HG02763 (cell line): ENCODE measurements at regions not wholly inside any gene's neighbourhood (a gene's known extent, or its start where the extent isn't known, plus 50 kb on each side); places are given as distances from the start of the nearest gene placed in this dataset.

ENCODE experiments used
- ATAC-seq: cut with Tn5 transposase; IDR thresholded peaks from one replicate; pipeline ENCODE4 v1.9.1; 2021; ENCODE audit warnings: mild to moderate bottlenecking, moderate library complexity; ENCODE audit not compliant: unreplicated experiment

DNA sequence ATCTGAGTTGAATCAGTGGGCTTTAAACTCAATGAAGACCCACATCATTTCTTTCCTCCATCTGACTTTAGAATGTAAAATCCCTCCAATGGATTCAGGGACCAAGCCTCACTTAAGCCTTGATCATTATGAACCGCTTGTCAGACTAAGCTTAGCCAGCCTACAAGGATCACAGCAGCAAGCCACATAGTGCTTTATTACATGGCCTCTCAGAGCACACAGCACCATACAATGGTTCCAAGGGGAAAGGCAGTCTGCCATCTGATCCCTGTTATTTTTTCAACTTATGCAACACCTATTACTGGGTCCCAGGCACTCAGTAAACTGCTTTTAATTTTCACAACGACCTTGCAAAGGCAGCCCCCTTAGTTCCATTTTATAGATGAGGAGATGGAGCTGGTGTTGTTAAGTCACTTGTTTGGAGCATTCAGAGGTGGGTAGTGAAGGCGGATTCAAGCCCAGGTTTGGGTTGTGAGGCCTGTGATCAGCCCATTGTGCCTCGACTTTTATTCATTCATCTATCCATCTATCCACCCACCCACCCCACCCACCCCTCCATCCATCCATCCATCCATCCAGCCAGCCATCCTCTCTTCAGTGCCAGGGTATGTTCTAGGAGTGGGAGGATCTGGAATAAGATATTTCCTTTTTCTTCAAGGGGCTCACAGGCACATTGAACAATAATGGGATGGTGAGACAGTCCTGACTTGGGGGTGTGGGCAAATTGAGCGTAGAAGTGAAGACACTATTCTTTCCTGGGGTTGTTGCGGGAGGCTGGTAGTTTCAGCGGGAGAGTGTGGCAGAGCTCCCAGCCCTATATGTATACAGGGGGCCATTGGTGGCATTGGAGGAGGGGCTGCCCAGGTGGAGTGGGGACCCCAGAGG is 141.2 kb downstream of the MYCN start:
- ATAC-seq = no peak

DNA sequence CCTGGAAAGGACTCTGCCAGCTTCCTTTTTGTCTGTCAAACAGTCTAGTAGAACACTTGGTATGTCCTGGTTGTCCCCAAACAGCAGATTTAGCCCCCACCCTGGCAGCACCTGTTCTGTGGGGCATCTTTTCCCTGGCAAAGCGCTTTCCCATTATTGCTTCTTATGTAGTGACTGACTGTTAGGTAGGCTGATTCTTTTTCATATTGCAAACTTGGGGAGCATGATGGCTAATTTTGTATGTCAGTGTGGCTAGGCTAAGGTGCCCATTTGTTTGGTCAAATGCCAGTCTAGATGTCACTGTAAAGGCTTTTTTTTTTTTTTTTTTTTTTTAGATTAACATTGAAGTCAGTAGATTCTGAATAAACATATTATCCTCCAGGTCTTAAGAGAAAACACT is 140.2 kb downstream of the MYCN start:
- no peak for ATAC-seq

DNA sequence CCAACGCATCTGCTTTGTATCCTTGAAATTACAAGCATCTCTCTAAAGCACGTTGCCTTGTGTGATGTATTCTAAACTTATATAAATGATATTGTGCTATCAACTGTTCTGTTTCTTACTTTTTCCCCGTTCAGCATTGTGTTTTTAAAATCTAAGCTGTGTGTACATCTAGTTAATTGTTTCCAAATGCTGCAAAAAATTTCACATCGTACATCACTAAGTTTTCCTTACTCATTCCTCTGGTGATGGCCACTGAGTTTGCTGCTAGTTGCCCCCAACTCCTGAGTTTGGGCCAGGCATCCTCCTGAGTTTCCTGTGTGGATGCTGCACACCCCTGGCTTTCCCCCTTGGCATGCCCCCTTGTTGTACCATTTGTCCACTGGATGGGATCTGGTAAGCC is 139.7 kb downstream of the MYCN start:
- no peak for ATAC-seq

DNA sequence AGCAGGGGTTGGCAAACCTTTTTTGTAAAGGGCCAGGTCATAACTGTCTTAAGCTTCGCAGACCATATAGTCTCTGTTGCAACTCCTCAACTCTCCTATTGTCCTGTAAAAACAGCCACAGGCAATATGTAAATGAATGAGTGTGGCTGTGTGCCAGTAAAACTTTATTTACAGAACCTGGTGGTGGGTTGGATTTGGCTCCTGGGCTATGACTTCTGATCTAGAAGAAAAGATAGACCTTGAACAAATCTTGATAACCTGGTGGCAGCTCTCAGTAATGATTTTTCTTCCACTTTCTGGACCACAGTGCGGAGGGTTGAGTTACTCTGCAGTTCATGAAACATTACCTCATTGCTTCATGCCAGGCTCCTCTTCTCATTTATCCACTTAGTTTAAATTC is 139.3 kb downstream of the MYCN start:
- no peak for ATAC-seq

DNA sequence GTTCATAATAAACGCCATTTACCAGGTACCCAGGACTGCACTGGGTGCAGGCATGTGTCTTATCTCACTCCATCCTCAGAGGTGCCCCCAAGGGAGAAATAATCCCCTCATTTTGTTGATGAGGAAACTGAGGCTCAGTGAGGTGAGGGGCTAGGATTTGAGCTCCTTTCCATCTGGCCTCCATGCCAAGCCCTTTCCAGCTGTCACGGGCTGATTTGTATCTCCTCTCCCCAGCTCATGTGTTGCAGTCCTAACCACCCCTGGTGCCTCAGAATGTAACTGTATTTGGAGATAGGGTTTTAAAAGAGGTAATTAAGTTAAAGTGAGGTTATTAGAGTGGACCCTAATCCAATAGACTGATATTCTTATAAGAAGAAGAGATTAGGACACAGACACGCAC is 137.3 kb downstream of the MYCN start:
- ATAC-seq = no peak

DNA sequence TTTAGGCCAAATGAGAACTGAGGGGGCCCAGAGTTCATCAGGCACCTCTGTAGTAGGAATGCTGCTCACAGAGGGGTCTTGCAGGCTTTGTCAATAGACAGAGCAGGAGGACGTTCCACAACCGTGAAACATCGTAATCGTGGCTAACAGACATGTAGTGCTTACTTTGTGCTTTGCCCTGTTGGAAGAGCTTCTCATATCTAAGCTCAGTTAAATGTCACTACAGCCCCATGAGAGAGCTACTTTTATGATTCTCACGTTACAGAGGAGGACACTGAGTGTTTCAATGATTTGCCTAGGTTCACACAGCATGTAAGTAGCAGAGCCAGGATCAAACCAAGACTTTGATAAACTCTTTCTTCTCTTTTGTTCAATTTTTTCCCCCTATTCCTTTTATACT is 136.6 kb downstream of the MYCN start:
- no peak for ATAC-seq

DNA sequence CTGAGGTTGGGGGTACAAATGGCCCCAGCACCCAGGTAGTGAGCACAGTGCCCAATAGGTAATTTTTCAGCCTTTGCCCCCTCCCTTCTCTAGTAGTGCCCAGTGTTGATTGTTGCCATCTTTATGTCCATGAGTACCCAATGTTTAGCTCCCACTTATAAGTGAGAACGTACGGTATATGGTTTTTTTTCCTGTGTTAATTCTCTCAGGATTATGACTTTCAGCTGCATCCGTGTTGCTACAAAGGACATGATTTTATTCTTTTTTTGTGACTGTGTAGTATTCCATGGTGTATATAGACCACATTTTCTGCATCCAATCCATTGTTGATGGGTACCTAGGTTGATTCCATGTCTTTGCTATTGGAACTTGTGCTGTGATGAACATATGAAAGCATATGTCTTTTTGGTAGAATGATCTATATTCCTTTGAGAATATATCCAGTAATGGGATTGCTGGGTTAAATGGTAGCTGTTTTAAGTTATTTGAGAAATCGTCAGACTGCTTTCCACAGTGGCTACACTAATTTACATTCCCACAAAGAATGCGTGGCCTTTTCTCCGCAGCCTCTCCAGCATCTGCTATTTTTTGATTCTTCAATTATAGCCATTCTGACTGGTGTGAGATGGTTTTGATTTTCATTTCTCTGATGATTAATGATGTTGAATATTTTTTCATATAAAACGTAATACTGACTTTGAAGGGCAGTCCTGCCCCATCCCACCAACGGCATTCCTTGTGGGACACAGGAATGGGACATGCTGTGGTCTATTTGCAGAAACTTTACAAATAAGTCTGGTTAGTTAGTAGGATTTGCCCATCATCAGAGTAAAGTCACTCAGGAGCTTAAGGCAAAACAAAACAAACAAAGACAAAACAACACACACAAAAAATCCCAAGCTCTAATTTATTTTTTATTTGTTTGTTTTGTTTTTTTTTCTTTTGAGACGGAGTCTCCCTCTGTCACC is 135.0 kb downstream of the MYCN start:
- no peak for ATAC-seq

DNA sequence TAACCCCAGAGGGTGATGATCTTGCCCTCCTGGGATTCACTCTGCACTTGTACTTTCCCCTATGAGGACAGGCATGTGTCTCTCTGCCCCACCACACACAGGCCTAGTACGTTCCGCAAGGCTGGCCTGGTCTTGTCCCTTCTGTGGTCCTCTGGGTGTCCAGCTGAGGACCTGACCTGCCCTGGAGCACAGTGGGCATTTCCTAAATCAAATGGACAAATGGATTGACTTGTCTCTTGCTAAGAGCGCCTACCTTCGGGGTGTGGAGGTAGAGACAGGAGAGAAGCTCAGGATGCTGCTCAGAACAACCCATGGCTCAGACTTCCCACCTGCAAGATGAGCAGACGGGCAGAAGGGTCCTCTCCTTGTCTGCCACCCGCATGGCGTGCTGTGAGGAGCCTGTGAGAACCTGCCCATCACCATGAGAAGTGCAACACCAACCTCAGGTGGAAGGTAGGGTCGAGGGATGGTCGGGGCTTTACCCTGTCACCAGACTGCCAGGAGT is 133.6 kb downstream of the MYCN start:
- no peak for ATAC-seq

DNA sequence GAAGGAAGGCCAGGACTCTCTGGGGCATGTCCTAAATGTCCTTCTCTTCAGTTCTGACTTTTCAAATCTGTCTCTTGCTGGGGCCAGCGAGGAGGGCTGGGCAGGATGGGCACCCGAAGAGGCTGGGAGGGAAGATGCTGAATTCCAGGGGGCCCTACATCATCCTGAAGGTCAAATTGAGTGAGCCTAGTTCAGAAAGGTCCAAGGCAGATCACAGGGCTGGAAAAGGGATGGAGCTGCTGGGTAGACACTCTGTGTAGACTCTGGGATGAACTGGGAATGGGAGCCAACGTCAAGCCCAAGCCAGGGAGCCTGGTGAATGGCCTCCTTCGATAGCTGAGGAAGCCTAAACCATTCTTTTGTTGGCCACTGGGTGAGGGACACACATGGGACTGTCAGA is 133.1 kb downstream of the MYCN start:
- no peak for ATAC-seq

DNA sequence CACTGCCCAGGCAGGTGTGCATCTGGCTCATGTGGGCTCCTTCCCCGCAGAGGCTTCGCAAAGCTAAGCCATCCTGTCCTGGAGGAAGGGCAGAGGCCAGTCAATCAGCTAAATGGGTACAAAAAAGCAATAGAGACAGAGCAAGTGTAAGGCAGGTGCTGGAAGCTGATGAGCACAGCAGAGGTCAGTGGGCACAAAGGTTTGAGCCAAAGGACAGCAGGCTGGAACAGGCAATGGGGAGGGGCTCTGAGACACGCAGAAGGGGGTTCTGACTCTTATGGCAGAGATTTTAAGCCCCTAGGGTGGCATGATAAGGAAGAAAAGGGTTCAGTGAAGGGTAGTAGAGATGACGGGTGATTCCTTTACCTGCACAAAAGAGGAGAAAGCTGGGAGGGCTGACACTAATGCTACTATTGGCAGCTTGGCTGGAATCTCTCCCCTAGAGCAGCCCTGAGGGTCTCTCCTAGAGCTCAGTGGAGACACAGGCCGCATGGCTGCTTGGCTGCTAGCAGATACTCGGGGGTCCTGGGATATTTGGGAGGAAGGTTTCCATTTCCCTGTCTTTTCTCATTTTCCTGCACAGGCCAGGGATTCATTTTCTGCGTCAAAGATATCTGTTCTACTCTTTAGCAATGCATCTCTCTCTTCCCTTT is 132.4 kb downstream of the MYCN start:
- ATAC-seq = no peak

DNA sequence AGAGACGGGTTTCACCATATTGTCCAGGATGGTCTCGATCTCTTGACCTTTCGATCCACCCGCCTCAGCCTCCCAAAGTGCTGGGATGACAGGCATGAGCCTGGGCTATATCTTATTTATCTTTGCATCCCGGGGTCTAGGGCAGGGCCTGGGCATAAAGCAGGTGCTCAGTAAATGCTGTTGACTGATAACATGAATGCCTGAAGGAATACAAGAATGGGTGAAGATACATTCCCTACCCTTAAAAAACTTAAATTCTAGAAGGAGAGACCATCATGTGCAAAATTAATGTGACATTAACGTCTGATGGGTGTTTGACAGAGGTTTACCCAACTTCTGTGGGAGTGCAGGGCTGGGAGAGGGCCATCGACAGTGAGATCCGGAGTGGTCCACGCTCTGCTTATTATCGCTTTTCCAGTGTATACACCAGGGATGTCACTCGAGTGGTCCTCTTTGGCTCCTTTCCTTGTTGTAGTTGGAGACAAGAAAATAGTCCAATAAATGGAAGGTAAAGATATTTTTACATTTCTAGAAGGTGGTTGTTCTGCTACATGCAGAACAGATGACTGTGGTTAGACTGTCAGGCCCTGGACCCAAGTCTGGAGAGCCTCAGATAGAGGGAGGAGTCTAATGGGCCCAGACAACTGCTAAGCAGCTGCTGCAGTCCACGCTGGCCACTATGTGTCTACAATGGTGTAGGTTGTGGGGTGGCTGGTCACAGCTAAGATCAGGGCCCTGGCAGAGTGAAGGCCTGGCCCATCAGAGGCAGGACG is 131.7 kb downstream of the MYCN start:
- ATAC-seq = no peak

DNA sequence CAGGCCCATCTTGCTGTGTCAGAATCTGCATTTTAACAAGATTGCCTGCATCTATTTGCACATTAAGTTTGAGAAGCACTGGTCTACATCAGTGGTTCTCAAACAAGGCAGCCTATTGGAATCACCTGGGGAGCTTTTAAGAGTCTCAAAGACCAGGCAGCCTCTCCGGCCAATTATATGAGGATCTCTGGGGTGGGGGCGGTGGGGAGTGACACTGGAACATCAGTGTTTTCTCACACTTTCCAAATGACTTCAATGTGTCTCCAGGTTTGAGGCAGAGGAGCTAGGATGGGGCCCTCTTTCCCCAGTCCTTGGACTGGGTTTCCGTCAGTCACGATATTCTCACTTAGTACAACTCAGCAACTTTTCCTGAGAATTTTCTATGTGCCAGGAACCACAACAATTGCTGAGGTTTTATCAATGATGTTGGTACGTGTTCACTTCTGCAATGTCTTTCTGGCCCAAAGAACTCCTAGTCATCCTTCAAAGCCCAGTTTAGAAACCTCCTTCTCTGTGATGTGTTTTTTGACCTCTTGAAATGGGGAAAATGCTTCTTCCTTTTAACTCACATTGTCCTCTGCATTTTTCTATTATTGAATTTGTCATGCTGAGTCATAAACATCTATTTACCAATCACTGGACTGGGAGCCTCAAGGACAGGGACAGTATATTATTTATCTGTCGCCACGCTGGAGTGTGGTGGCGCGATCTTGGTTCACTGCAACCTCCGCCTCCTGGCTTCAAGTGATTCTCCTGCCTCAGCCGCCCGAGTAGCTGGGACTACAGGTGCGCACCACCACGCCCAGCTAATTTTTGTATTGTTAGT is 130.9 kb downstream of the MYCN start:
- no peak for ATAC-seq

DNA sequence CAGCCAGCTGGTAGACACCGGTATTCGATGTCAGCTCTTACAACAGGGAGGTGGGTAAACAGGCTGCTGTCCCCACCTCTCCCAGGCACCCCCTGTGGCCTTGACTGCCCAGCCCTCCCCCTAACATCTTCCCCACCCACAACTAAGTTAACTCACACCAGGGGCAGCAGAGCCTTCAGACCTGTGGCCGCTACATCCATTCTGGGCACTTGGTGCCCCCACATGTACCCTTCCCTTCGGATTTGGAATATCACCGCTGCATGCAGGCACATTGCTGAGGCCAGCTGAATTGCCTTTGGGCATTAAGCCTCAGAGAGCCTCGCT is 130.3 kb downstream of the MYCN start:
- ATAC-seq = no peak

DNA sequence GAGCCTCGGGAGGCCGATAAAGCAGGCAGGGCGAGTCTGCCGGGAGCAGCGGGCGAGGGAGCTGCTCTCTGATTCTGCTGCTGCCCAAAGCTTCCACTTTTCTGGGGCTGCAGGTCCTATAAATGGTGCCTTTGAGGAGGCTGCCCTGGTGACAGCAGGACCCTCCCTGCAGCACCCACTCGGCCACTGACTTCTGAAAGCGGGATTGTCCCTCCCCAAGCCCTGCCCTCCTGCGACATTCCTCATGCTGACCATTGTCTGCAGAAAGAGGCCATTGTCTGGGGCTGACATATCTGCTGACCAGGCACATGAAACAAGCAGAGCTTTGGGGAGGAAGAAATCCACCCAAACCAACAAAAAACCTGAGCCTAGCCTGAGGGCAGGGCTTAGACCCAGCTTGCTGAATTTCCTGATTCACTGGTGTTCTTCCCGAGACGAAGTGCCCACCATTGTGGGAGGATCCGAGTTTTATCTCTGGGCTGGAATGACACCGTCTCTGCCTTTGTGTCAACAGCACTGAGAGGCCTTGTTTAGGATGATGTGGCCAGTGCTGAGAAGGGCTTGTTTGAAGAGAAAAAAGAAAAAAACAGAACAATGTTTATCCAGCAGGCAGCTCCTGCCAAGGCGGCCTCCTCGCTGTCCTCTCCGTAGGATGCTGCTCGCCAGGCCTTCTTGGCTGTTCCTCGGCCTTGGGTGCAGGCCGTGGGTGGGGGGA is 129.7 kb downstream of the MYCN start:
- no peak for ATAC-seq

DNA sequence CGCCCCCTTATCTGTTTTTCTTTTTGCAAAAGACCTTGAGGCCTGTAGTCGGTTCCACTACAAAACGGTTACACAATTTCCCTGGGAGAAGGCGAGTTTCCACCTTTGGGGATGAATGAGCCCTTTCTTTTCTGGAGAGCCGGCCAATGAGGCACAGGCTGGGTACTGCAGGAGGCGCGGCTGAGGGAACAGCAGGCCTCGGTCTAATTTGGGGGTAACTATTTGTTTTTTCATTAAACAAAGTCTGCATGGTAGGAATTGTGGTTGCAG is 129.2 kb downstream of the MYCN start:
- ATAC-seq = no peak

DNA sequence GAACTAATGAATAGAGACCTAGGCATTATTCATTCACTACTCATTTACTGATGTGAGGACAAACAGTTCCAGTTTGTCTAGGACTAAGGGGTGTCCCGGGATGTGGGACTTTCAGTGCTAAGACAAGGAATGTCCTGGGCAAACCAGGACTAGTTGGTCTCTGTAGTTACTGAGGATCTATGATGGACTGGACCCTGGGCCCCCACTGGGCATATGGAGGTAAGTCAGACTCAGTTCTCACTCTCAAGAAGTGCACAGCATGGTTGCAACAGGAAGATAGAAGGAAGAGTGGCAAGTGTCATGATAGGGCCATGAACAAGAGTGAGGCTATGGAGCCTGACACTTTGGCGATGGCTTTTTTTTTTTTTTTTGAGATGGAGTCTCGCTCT is 128.2 kb downstream of the MYCN start:
- ATAC-seq = no peak

DNA sequence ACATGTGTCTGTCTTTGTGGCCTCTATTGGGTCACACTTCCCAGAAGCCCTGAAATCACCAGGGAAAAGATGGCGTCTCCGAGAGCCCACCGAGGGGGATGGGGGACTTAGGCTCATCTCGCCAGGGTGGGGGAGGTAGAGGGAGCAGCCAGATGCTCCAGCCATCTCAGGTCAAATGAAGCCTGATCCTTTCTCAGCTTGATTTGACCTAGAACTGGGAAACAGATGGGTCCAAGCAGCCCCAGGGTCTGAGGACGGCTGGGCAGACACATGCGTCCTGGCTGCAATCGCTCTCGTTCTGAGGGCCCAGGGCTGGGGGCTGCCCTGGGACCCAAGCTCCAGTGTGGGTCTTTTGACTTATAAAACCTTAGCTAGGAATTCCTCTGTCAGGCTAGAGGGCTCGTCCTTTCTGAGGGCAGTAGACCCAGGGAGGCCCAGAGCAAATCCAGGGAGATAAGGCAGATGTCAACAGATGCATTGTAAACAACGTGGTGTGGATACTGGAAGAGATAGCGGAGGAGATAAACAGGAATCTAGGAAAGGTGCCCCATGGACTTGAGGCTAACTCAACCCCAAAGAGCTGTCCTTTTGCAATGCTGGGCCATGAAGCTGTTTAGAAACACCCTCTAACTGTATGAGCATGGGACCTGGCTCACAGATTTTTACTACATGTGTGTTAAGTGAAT is 127.7 kb downstream of the MYCN start:
- no peak for ATAC-seq

DNA sequence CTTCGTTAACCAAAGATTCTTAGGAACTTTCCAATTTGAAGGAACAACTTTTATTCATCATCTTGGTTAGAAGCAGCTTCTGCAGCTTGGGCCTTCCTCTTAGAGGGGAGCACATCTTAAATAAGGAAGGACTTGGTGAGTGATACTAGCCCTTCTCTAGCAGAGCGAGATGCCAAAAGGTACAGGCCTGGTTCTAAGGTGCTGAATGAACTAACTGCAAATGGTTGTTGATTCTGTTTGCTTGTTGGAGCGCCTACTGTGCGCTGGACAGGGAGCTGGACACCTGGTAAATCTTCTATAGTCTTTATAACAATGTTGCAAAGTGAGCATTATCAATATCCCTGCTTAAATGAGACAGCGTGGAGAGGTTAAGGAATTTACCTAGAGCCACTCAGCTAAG is 127.1 kb downstream of the MYCN start:
- ATAC-seq = no peak

DNA sequence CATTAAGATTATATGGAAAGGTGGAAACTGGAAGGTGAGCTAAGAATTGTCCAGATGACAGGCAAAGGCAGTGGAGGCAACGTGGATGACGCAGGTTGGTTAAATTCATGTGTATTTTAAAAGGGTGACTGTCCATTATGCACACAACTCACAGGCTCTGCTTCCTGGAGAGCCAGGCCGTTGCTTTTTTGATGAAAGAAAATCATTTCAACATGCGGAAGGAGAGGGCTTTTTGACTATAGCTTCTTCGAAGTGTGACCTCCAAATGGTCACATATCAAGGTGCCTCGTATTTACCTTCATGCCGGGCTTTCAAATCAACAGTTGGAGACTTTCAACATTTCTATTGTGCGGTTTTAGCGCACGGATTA is 126.7 kb downstream of the MYCN start:
- ATAC-seq = no peak
